Stomach (tissue), 4 donors: ENCODE measurements at regions not wholly inside any gene's neighbourhood (a gene's known extent, or its start where the extent isn't known, plus 50 kb on each side); places are given as distances from the start of the nearest gene placed in this dataset.

Experiments
- CTCF ChIP-seq, 7 experiments: fragments of 450-650 bp in 4 of 7; fragments of 200-600 bp in 3 of 7; sonication (generic) in 3 of 7; IDR thresholded peaks; one replicate each; pipeline ENCODE4 v1.5.1; 2016 to 2019; ENCODE audit warnings: antibody characterized with exemption in 7 of 7, control low read depth in 2 of 7, mild to moderate bottlenecking in 1 of 7
- EP300 ChIP-seq: sonication (generic); formaldehyde crosslinking; IDR thresholded peaks from one replicate; pipeline ENCODE4 v1.6.1; 2017; ENCODE audit warnings: antibody characterized with exemption
- POLR2A ChIP-seq, 4 donors: fragments of 450-650 bp; IDR thresholded peaks; one replicate each; pipeline ENCODE4 v1.6.1; 2016; ENCODE audit warnings: antibody characterized with exemption in 4 of 4, control low read depth in 2 of 4, mild to moderate bottlenecking in 1 of 4, moderate library complexity in 1 of 4
- POLR2AphosphoS5 ChIP-seq, 3 donors: sonication (generic); formaldehyde crosslinking; IDR thresholded peaks; one replicate each; pipeline ENCODE4 v1.6.1; 2016; ENCODE audit warnings: antibody characterized with exemption in 3 of 3

GRCh38 chr7:76146374-76146773 lies 55.3 kb upstream of the SRRM3 start:
- no peak for TF ChIP-seq CTCF (IDR thresholded peaks at IDR 0.05)
- TF ChIP-seq POLR2AphosphoS5 (IDR thresholded peaks at IDR 0.05) = no peak
- TF ChIP-seq POLR2A (IDR thresholded peaks at IDR 0.05) = no peak
- no peak for TF ChIP-seq EP300
